ENCODE measurements at regions not wholly inside any gene's neighbourhood (a gene's known extent, or its start where the extent isn't known, plus 50 kb on each side); places are given as distances from the start of the nearest gene placed in this dataset.

- no peak for TF ChIP-seq CTCF (IDR thresholded peaks at IDR 0.05)
- Histone ChIP-seq H3K27me3 (no peaks in the 10 kb centered on the region), H3K9me3 (no peaks in the 10 kb centered on the region), H3K36me3 (no peaks in the 10 kb centered on the region), H3K27ac (peak overlapping the region; percentile 4 to 39), H3K4me1 (peaks cover 0 to 53% (median 37%) of the 10 kb centered on the region in 4 donors), H3K4me3 (no peak overlapping the region)
- intact Hi-C loops (cut with DNase I; ENCODE audit: low total_unique reads) = no loop called here
- peak in 1 of 2 donors; percentile 67 for DNase-seq
Measured at GRCh38 chr21:41651406-41651805, 115.4 kb downstream of the RIPK4 start.

GRCh38 chr21:41650526-41651145, 116.2 kb downstream of the RIPK4 start:
- H3K4me1 ChIP-seq = peaks cover 0 to 53% (median 37%) of the 10 kb centered on the region in 4 donors
- intact Hi-C loops (cut with DNase I; ENCODE audit: low total_unique reads) = no loop called here
- DNase-seq = peak in 1 of 2 donors; percentile 53
- no peak for TF ChIP-seq CTCF (IDR thresholded peaks at IDR 0.05)
- H3K27ac ChIP-seq = peak overlapping the region; percentile 6 to 39
- H3K4me3 ChIP-seq = no peak overlapping the region
- H3K9me3 ChIP-seq = no peaks in the 10 kb centered on the region
- H3K27me3 ChIP-seq = no peaks in the 10 kb centered on the region
- no peaks in the 10 kb centered on the region for H3K36me3 ChIP-seq

- H3K27ac ChIP-seq = peak overlapping the region; percentile 42 to 55
- no peaks in the 10 kb centered on the region for H3K9me3 ChIP-seq
- no peak overlapping the region for H3K4me3 ChIP-seq
- H3K27me3 ChIP-seq = no peaks in the 10 kb centered on the region
- no peak for TF ChIP-seq CTCF (IDR thresholded peaks at IDR 0.05)
- H3K4me1 ChIP-seq = peaks cover 0 to 44% (median 27%) of the 10 kb centered on the region in 4 donors
- no peak for DNase-seq
- intact Hi-C loops (cut with DNase I; ENCODE audit: low total_unique reads) = no loop called here
- H3K36me3 ChIP-seq = no peaks in the 10 kb centered on the region
Measured at GRCh38 chr21:41648591-41649031, 118.2 kb downstream of the RIPK4 start.

GRCh38 chr21:41647806-41648561, 118.9 kb downstream of the RIPK4 start:
- H3K4me1 ChIP-seq = peaks cover 0 to 44% (median 25%) of the 10 kb centered on the region in 4 donors
- H3K27me3 ChIP-seq = no peaks in the 10 kb centered on the region
- intact Hi-C loops (cut with DNase I; ENCODE audit: low total_unique reads) = no loop called here
- H3K36me3 ChIP-seq = no peaks in the 10 kb centered on the region
- no peaks in the 10 kb centered on the region for H3K9me3 ChIP-seq
- H3K4me3 ChIP-seq = no peak overlapping the region
- TF ChIP-seq CTCF (IDR thresholded peaks at IDR 0.05) = no peak
- no peak for DNase-seq
- H3K27ac ChIP-seq = peak overlapping the region; percentile 42 to 55

GRCh38 chr21:41643246-41643966, 123.4 kb downstream of the RIPK4 start:
- Histone ChIP-seq H3K9me3 (no peaks in the 10 kb centered on the region), H3K27me3 (no peaks in the 10 kb centered on the region), H3K27ac (peak overlapping the region; percentile 76 to 85), H3K4me1 (peaks cover 0 to 40% (median 24%) of the 10 kb centered on the region in 4 donors), H3K36me3 (no peaks in the 10 kb centered on the region), H3K4me3 (no peak overlapping the region)
- no peak for TF ChIP-seq CTCF (IDR thresholded peaks at IDR 0.05)
- no peak for DNase-seq
- intact Hi-C loops (cut with DNase I; ENCODE audit: low total_unique reads) = no loop called here
